RWPE2 (cell line): ENCODE measurements at regions not wholly inside any gene's neighbourhood (a gene's known extent, or its start where the extent isn't known, plus 50 kb on each side); places are given as distances from the start of the nearest gene placed in this dataset.

Experiments
- ATAC-seq: fragments of 200-7000 bp; cut with Tn5 transposase; 3 replicates; pipeline ENCODE4 v1.9.1; 2021; ENCODE audit warnings: low read depth
- DNase-seq: peaks from one replicate; pipeline ENCODE4 v3.0.0-alpha.2; 2020; ENCODE audit warnings: low spot score
- H3K27ac ChIP-seq: fragments of 450-650 bp; 2 replicates; pipeline ENCODE4 v1.5.1; 2017; ENCODE audit warnings: mild to moderate bottlenecking; ENCODE audit not compliant: poor library complexity, severe bottlenecking
- H3K27me3 ChIP-seq: fragments of 250-450 bp; sonication (Bioruptor Pico); 2 replicates; pipeline ENCODE4 v1.5.1; 2021; ENCODE audit warnings: mild to moderate bottlenecking, moderate library complexity; ENCODE audit not compliant: insufficient read depth, poor library complexity, severe bottlenecking
- H3K36me3 ChIP-seq: fragments of 250-450 bp; sonication (Bioruptor Pico); 2 replicates; pipeline ENCODE4 v1.5.1; 2020; ENCODE audit warnings: low read depth, mild to moderate bottlenecking, moderate library complexity
- H3K4me1 ChIP-seq: fragments of 250-450 bp; sonication (Bioruptor Pico); 2 replicates; pipeline ENCODE4 v1.5.1; 2021; ENCODE audit warnings: mild to moderate bottlenecking, moderate library complexity; ENCODE audit not compliant: insufficient read depth, poor library complexity, severe bottlenecking
- H3K4me3 ChIP-seq: fragments of 250-450 bp; sonication (Bioruptor Pico); 2 replicates; pipeline ENCODE4 v1.5.1; 2021; ENCODE audit warnings: mild to moderate bottlenecking, moderate library complexity; ENCODE audit not compliant: severe bottlenecking
- H3K9me3 ChIP-seq: fragments of 250-450 bp; sonication (Bioruptor Pico); 2 replicates; pipeline ENCODE4 v1.5.1; 2021; ENCODE audit warnings: mild to moderate bottlenecking, moderate library complexity; ENCODE audit not compliant: severe bottlenecking
- TF ChIP-seq, protein P1 (sequence below): fragments of 450-650 bp; IDR thresholded peaks from one replicate; pipeline ENCODE4 v1.5.1; 2017; ENCODE audit warnings: mild to moderate bottlenecking, moderate library complexity; ENCODE audit not compliant: poor library complexity, severe bottlenecking

DNA sequence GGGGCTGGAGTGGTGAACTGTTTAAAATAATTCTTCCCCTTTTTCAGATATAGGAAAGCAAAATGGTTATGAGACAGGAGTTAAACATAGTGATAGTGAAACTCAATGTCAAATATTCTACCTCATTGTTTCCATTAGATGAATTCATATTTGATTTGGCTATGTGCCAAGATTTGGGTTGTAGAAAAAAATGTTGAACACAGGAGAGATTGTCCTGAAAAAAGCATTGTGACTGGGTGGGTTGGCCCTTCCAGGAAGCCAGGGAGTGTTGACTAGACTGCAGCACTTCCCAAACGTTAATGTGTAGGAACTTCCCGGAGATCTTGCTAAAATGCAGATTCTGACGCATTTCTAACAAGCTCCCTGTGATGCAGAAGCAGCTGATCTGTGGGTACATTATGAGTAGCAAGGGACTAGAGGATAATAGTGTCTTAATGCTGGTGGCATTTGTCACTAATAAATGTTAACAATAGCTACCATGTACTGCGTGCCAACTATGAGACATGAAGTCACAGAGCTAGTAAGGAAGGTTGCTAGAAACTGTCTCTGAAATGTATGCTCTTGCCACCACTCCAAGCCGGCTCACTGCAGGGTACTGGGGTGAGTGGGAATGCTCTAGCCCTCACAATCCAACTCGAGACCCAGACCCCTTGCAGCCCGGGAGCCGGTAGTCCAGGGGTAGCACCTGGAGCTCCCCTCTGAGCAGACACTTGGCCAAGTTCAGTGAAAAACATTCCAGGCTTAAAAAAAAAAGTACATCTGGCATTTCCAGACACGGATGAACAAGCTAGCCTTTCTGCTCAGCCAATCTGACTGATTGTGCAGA, 120.6 kb downstream of the CD47 start:
- no peaks in the 10 kb centered on the region for H3K36me3 ChIP-seq
- H3K4me1 ChIP-seq: peaks cover 4% of the 10 kb centered on the region
- DNase-seq (no peak), ATAC-seq (peak; percentile 40; the same call in 2 of the 3 replicates)
- no peaks in the 10 kb centered on the region for H3K9me3 ChIP-seq
- H3K27ac ChIP-seq: no peak overlapping the region
- TF ChIP-seq, protein P1, sequence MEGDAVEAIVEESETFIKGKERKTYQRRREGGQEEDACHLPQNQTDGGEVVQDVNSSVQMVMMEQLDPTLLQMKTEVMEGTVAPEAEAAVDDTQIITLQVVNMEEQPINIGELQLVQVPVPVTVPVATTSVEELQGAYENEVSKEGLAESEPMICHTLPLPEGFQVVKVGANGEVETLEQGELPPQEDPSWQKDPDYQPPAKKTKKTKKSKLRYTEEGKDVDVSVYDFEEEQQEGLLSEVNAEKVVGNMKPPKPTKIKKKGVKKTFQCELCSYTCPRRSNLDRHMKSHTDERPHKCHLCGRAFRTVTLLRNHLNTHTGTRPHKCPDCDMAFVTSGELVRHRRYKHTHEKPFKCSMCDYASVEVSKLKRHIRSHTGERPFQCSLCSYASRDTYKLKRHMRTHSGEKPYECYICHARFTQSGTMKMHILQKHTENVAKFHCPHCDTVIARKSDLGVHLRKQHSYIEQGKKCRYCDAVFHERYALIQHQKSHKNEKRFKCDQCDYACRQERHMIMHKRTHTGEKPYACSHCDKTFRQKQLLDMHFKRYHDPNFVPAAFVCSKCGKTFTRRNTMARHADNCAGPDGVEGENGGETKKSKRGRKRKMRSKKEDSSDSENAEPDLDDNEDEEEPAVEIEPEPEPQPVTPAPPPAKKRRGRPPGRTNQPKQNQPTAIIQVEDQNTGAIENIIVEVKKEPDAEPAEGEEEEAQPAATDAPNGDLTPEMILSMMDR: no peak
- H3K27me3 ChIP-seq: no peaks in the 10 kb centered on the region
- H3K4me3 ChIP-seq: no peak overlapping the region

DNA sequence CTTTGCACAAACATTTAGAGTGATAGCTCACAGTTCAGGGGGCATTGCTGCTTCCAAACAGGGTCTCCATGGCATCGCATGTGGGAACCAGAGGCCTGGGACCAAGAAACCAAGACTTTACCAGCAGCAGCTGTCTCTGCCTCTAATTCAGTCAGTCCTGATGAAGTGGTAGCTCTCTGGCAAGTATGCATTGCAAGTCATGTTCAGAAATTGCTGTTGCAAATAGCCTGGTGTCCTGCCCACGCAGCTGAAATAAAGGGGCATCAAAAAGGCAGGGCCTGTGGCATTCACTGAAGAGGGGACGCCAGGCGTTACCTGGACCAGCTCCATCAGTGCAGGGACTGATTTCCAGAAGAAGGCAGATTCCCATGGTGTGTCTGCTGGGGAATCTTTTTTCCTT, 121.3 kb downstream of the CD47 start:
- Histone ChIP-seq H3K4me3 (no peak overlapping the region), H3K27ac (no peak overlapping the region), H3K4me1 (peaks cover 4% of the 10 kb centered on the region), H3K36me3 (no peaks in the 10 kb centered on the region), H3K27me3 (no peaks in the 10 kb centered on the region), H3K9me3 (no peaks in the 10 kb centered on the region)
- ATAC-seq (no peak), DNase-seq (no peak)
- TF ChIP-seq, protein P1: no peak

DNA sequence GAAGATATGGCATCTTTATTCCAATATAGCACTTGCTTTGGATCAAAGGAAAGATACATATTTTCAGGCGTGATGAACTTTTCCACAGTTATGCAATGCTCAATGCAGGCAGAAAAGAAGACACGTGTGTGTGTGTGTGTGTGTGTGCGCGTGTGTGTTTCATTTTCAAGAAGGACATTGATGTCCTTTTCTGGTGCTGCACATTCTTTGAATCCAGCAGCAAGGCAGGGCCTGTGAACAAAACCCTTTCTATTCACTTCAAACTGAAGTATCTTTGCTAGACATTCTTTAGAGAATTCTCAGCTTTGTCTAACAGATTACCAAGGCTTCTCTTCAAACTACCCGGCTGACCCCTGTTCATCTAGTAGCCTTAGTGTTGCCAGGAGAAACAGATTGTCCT, 124.6 kb downstream of the CD47 start:
- Histone ChIP-seq H3K27ac (no peak overlapping the region), H3K4me1 (peaks cover 12% of the 10 kb centered on the region), H3K36me3 (no peaks in the 10 kb centered on the region), H3K4me3 (no peak overlapping the region), H3K9me3 (no peaks in the 10 kb centered on the region), H3K27me3 (no peaks in the 10 kb centered on the region)
- DNase-seq: no peak
- no peak for ATAC-seq
- TF ChIP-seq, protein P1: no peak

DNA sequence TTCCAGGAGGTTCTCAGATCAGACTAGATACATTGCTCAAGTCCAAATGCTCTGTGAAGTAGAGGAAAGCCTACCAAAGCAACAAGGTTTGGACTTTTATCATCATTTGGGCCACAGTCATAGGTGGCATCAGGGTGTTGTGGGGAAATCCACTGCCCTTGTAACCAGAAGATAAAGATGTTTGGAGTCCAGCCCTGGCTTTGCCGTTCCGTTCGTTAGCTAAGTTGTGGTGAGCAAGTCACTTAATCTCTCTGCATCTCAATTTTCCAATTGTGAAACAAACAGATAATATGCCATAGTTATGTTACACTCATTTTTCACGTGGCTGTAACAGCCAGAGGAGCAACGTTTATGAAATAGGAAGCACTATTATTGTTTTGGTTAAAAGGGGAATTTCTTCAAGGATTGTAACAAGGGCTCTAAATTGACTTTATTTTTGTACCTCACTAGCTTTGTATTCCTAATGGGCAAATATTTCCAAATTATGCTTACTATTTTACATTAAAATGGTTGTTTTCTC, 125.6 kb downstream of the CD47 start:
- peaks cover 10% of the 10 kb centered on the region for H3K4me1 ChIP-seq
- H3K9me3 ChIP-seq: no peaks in the 10 kb centered on the region
- TF ChIP-seq, protein P1: no peak
- ATAC-seq (no peak), DNase-seq (no peak)
- H3K36me3 ChIP-seq: no peaks in the 10 kb centered on the region
- no peaks in the 10 kb centered on the region for H3K27me3 ChIP-seq
- H3K27ac ChIP-seq: no peak overlapping the region
- no peak overlapping the region for H3K4me3 ChIP-seq

DNA sequence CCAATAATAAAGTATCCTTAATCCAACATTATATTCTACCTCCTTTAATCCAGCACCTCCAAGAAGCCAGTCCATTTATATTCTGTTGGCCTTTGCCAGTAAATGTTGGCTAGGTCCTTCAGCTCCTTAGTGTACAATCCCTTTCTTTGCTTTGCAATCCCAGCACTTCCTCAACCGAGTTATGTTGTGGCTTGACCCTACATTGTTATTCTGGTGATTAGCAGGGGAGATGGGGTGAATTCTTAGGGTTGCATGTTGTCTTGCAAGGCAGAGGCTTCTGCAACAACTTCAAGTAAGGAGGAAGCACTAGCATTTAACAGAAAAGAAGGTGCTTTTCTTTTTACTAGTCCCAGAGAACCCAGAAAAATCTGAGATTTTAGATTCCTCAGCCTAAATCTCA, 127.2 kb downstream of the CD47 start:
- Histone ChIP-seq H3K4me3 (no peak overlapping the region), H3K27me3 (no peaks in the 10 kb centered on the region), H3K27ac (no peak overlapping the region), H3K4me1 (peaks cover 8% of the 10 kb centered on the region), H3K9me3 (no peaks in the 10 kb centered on the region), H3K36me3 (no peaks in the 10 kb centered on the region)
- TF ChIP-seq, protein P1: no peak
- no peak for ATAC-seq
- no peak for DNase-seq
